HG02981 (cell line): ENCODE measurements at regions not wholly inside any gene's neighbourhood (a gene's known extent, or its start where the extent isn't known, plus 50 kb on each side); places are given as distances from the start of the nearest gene placed in this dataset.
A peak's percentile ranks its signal among the peaks of the same experiment; 100 is the strongest.
"Not testable (repeated sequence)": the region's sequence is repeated elsewhere in the genome, so short reads cannot be mapped to it uniquely, and the experiment has no call there.

ENCODE experiments used
- ATAC-seq: cut with Tn5 transposase; IDR thresholded peaks from one replicate; pipeline ENCODE4 v1.9.1; 2021; ENCODE audit warnings: mild to moderate bottlenecking, moderate library complexity; ENCODE audit not compliant: unreplicated experiment

GRCh38 chr6:127406722-127407121, 52.5 kb downstream of the KIAA0408 start:
- ATAC-seq, result not testable (repeated sequence)

- ATAC-seq, result no peak
Measured at GRCh38 chr6:127406122-127406521, 53.1 kb downstream of the KIAA0408 start.

- no peak for ATAC-seq
Measured at GRCh38 chr6:127404594-127405178, 54.5 kb downstream of the KIAA0408 start.

GRCh38 chr6:127404133-127404532, 55.1 kb downstream of the KIAA0408 start:
- peak; percentile 63 for ATAC-seq

- peak; percentile 72 for ATAC-seq
Measured at GRCh38 chr6:127403636-127404035, 55.6 kb downstream of the KIAA0408 start.

- no peak for ATAC-seq
Measured at GRCh38 chr6:127402890-127403617, 56.1 kb downstream of the KIAA0408 start.

GRCh38 chr6:127397729-127398630, 54.6 kb upstream of the ECHDC1 start:
- ATAC-seq, result no peak

GRCh38 chr6:127397171-127397597, 53.8 kb upstream of the ECHDC1 start:
- not testable (repeated sequence) for ATAC-seq
